ENCODE measurements at regions not wholly inside any gene's neighbourhood (a gene's known extent, or its start where the extent isn't known, plus 50 kb on each side); places are given as distances from the start of the nearest gene placed in this dataset.

GRCh38 chr3:43957553-43957952 lies 266.8 kb downstream of the ABHD5 start:
- no peak overlapping the region for H3K4me3 ChIP-seq (replicated peaks; ENCODE audit: low read depth, low read length)
- DNase-seq (ENCODE audit: extremely low read depth, low read depth) = no peak
- TF ChIP-seq CTCF (IDR thresholded peaks at IDR 0.05; ENCODE audit: low read depth, low read length, missing control alignments) = no peak

- no peak for TF ChIP-seq CTCF (IDR thresholded peaks at IDR 0.05; ENCODE audit: low read depth, low read length, missing control alignments)
- DNase-seq (ENCODE audit: extremely low read depth, low read depth) = no peak
- H3K4me3 ChIP-seq (replicated peaks; ENCODE audit: low read depth, low read length) = no peak overlapping the region
These were observed 267.4 kb downstream of the ABHD5 start for GRCh38 chr3:43958005-43958770.

- no peak for TF ChIP-seq CTCF (IDR thresholded peaks at IDR 0.05; ENCODE audit: low read depth, low read length, missing control alignments)
- DNase-seq (ENCODE audit: extremely low read depth, low read depth) = no peak
- no peak overlapping the region for H3K4me3 ChIP-seq (replicated peaks; ENCODE audit: low read depth, low read length)
These were observed 268.2 kb downstream of the ABHD5 start for GRCh38 chr3:43958973-43959372.

- DNase-seq (ENCODE audit: extremely low read depth, low read depth) = no peak
- no peak for TF ChIP-seq CTCF (IDR thresholded peaks at IDR 0.05; ENCODE audit: low read depth, low read length, missing control alignments)
- no peak overlapping the region for H3K4me3 ChIP-seq (replicated peaks; ENCODE audit: low read depth, low read length)
These were observed 269.0 kb downstream of the ABHD5 start for GRCh38 chr3:43959498-43960447.

GRCh38 chr3:43960448-43960840 lies 269.7 kb downstream of the ABHD5 start:
- TF ChIP-seq CTCF (IDR thresholded peaks at IDR 0.05; ENCODE audit: low read depth, low read length, missing control alignments) = no peak
- no peak for DNase-seq (ENCODE audit: extremely low read depth, low read depth)
- no peak overlapping the region for H3K4me3 ChIP-seq (replicated peaks; ENCODE audit: low read depth, low read length)

- H3K4me3 ChIP-seq (replicated peaks; ENCODE audit: low read depth, low read length) = no peak overlapping the region
- no peak for DNase-seq (ENCODE audit: extremely low read depth, low read depth)
- no peak for TF ChIP-seq CTCF (IDR thresholded peaks at IDR 0.05; ENCODE audit: low read depth, low read length, missing control alignments)
These were observed 271.3 kb downstream of the ABHD5 start for GRCh38 chr3:43962043-43962442.
